NCI-H187 (cell line): ENCODE measurements at regions not wholly inside any gene's neighbourhood (a gene's known extent, or its start where the extent isn't known, plus 50 kb on each side); places are given as distances from the start of the nearest gene placed in this dataset.
A peak's percentile ranks its signal among the peaks of the same experiment; 100 is the strongest.
"Not testable (repeated sequence)": the region's sequence is repeated elsewhere in the genome, so short reads cannot be mapped to it uniquely, and the experiment has no call there.

Experiments used
- DNase-seq, 2 experiments: peaks; one replicate each; lab custom pipeline; 2025; lab: John Stamatoyannopoulos, UW

GRCh38 chr1:118563981-118564951 is 379.2 kb upstream of the SPAG17 start:
- DNase-seq = no peak

GRCh38 chr1:118558933-118559332 is 373.9 kb upstream of the SPAG17 start:
- no peak for DNase-seq

DNA sequence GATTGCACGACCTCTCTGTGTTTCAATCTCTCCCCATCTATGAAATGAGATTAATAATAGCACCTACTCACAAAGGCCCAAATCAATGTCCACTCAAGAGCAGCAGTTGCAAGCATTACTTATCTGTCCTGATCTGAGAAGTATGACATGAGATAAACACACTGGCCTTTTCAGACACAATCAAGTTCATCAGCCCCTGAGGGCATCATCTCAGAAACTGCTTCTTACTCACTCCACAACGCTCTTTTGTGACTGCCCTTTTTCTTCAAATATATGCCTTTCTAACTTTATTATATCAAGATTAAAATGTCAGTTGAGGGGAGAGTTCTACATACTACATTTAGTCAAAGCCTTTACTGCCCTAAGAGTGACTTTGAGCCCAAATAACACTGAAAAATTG is 371.9 kb upstream of the SPAG17 start:
- DNase-seq = no peak

GRCh38 chr1:118555638-118556037 is 370.6 kb upstream of the SPAG17 start:
- no peak for DNase-seq

DNA sequence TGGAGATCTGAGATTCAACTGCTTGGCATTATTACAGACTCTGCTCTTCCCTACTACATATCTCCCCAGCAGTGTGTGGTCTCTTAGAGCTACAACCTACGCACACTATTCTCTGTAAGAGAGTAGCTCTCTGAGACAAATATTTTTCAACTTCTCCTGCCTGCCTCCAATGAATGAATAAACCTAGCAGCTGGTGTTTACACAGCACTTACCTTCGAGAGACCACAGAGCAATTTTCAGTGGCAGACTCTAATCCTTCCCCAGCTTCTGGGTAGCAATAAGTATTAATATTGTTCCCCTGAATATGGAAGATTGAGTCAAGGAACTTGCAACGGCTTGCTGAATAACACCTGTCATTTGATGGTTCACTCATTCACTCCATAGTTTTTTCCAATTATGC is 350.9 kb upstream of the SPAG17 start:
- DNase-seq = peak in 1 of 2 experiments; percentile 5

DNA sequence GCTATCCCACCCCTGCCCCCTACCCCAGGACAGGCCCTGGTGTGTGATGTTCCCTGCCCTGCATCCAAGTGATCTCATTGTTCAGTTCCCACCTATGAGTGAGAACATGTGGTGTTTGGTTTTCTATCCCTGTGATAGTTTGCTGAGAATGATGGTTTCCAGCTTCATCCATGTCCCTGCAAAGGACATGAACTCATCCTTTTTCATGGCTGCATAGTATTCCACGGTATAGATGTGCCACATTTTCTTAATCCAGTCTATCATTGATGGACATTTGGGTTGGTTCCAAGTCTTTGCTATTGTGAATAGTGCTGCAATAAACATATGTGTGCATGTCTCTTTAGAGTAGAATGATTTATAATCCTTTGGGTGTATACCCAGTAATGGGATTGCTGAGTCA is 326.9 kb upstream of the SPAG17 start:
- DNase-seq = not testable (repeated sequence)

DNA sequence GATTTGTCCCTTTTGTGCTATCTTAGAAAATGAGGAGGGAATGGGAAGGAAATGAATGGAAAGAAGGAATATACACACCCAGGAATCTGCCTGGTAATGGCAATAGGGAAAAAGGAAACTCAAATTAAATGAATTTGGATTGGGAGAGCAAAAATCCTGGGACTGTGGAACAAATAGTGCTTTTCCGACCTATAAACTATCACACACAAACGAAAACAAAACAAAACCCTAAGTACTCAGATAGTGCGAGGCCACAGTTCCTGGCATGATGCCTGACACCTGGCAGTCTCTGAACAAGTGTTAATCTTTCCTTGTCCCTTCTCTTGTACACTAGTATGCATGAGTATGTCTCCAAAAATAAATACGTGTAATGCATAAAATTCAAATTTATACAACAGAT is 319.8 kb upstream of the SPAG17 start:
- no peak for DNase-seq

GRCh38 chr1:118504221-118504644 is 319.2 kb upstream of the SPAG17 start:
- peak; percentile 72 to 88 for DNase-seq

GRCh38 chr1:118503752-118504151 is 318.7 kb upstream of the SPAG17 start:
- DNase-seq = no peak

DNA sequence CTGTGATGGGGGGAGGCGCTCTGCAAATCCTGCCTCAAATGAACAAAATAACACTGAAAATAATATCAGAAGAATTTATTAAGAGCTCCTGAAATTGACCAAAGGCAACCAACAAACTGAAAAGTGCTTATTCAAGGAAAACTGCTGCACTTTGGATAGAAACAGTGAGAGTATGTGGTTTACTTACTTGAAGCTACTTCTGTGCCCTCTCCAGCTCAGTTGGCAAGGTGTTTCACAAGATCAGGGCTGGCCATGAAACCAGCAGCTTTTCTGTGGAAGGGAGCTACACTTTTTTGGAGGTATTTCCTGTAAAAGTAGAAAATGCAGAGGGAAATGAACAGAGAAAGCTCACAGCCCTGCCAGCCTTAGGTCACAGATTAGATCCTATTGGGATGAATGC is 310.0 kb upstream of the SPAG17 start:
- no peak for DNase-seq

DNA sequence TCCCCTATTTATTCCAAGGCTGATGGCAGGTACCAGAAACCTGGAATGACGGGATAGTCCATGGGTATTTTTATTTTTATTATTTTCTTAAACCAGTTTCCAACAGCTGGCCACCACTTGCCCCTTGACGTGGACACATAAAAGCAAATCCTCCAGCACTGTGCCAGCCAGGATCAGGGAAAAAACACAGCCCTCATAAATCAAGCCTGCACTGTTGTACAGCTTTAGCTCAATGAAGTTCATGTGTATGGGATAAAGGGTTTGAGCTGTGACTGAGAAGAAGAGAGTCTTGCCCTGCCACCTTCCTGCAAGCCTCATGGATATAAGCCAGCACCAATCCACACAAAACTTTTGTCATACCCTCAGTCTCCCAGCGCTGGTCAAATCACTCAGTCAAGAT is 303.8 kb upstream of the SPAG17 start:
- no peak for DNase-seq

- DNase-seq = no peak
Measured at GRCh38 chr1:118487932-118488331, 302.9 kb upstream of the SPAG17 start.

DNA sequence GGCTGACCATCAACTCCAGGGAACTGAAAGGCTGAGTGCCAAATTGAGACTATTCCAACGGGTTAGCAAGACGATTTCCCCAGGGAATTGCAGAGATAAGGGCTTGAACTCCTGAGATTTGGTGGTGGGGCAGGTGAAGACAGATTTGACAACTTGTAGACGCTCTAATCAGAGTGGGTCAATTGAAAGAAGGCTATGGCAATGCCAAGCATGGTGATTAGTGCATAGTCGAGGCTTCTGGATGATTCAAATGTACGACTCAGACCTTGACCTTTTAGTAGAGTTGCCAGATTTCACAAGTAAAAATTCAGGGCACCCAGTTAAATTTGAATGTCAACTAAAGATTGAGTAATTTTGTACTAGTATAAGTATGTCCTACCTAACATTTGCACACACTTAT is 302.1 kb upstream of the SPAG17 start:
- DNase-seq = no peak

DNA sequence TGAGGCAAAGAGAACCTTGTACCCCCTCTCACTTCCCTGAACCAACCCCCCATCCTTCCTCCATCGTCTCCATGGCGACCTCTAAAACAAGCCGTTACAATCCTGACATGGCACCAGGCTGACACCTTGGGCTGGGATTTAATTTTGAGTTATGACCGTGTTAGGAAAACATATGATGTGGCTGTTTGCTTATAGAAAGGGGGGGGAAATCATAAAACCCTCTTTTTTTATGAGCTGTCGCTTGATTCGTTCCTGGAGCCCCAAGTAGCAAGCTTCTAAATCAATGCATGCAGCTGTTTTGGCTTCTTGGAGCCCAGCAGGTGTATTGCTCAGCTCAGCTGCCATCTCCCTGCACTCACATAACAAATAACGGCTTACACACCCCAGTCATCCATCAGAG is 301.2 kb upstream of the SPAG17 start:
- no peak for DNase-seq

GRCh38 chr1:118485757-118486156 is 300.7 kb upstream of the SPAG17 start:
- DNase-seq = peak in 1 of 2 experiments; percentile 3

DNA sequence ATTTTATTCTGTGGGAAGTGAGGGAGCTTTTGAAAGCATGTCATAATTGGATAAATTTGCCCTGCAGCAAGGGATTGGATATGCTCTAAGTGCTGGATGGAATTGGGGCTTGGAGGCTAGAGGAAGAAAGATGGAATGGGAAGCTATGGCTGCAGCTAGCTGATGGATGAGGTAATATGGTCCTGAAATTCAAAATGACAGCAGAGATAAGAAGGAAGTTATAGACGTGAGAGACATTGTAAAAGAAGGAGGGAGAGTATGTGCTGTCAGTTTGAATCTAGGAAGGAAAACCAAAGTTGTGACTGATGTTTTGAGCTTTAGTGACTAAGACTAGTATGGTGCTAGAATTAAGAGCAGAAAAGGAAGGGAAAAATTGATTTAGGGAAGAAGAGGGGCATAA is 299.9 kb upstream of the SPAG17 start:
- no peak for DNase-seq

- no peak for DNase-seq
Measured at GRCh38 chr1:118483245-118484006, 298.4 kb upstream of the SPAG17 start.

DNA sequence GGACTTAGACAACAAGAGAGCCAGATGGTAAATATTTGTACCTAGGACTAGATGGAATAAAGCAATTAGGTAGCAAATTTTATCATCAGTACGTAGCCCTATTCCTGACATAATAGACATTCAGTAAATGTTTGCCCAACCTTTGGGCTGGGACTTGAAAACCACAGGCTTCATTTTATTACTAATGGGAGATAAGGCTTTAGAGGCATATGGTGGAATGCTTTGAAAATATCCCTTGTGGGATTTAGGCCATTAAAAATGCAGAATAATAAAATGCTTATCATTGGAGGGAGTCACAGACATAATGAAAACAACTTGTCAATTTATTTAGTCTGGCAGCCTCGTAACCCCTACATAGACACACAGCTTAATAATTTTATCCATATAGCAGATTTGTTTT is 296.1 kb upstream of the SPAG17 start:
- no peak for DNase-seq

DNA sequence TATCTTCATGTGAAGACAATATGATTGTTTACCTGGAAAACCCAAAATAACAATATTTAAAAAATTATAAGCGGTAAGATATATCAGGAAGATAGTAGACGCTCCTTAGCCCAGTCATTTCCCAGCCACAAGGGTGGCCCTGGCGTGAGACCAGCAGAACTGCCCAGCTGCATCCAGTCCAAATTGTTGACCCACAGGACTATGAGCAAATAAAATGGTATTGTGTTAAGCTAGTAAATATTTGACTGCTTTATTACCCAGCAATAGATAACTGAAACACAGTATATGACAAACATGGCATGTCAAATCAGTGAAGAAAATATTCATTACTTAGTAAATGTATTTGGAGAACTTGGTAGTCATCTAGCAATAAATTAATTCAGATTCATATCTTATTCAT is 294.3 kb upstream of the SPAG17 start:
- DNase-seq = no peak

DNA sequence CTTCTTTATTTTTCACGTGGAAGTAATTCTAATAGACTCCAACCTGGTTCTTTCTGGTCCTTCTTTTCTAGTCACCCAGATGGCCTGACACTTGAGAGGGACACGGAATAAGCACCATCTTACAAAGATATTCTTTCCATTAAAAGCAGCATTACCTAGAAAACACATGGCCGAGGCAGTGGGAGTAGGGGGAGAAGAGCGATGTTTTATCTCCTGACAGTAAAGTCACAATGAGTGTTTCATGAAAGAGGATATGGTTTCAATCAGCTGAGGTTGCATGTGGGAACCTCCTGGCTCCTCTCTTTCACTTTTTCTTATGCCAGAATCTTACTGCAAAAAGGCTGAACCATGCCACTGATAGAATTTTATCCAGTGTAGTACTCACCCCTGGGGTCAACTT is 288.8 kb upstream of the SPAG17 start:
- no peak for DNase-seq

DNA sequence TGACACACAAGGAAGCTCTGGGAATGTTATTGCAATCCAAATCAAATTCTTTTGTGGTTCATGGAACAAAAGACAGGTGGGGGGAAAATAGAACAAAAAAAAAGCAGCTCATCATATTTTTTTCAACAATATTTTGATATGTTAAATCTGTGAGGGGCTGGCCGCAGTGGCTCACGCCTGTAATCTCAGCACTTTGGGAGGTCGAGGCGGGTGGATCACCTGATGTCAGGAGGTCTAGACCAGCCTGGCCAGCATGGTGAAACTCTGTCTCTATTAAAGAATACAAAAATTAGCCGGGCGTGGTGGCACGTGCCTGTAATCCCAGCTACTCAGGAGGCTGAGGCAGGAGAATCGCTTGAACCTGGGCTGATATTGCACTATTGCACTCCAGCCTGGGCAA is 279.4 kb upstream of the SPAG17 start:
- not testable (repeated sequence) for DNase-seq

- DNase-seq = no peak
Measured at GRCh38 chr1:118461154-118461553, 276.1 kb upstream of the SPAG17 start.

DNA sequence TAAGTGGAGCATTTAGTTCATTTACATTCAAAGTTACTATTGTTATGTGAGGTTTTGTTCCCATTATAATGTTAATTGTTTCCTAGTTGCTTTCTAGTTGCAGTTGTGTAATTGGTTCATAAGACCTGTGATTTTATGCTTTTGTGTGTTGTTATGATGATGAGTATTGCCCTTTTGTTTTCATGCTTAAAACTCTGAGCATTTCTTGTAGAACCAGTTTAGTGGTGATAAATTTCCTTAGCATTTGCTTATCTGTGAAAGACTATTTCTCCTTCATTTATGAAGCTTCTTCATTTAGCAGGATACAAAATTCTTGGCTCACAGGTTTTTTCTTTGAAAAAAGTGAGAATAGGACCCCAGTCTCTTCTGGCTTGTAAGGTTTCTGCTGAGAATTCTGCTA is 274.8 kb upstream of the SPAG17 start:
- DNase-seq = no peak
